HepG2 (cell line): ENCODE measurements at regions not wholly inside any gene's neighbourhood (a gene's known extent, or its start where the extent isn't known, plus 50 kb on each side); places are given as distances from the start of the nearest gene placed in this dataset.

ENCODE experiments used
- ATAC-seq: fragments of 200-7000 bp; cut with Tn5 transposase; 3 replicates; pipeline ENCODE4 v1.9.1; 2020; ENCODE audit warnings: mild to moderate bottlenecking, moderate library complexity
- BruUV-seq: library from RNA; stranded (reverse); fragments of 400-500 nt; replicated peaks from 2 replicates; lab custom pipeline; 2021; lab: Mats Ljungman, UMichigan
- CTCF ChIA-PET: fragments of 300-600 bp; formaldehyde crosslinking; extraction: SDS; loops from one replicate; lab custom pipeline; 2021; ENCODE audit warnings: low total read pairs, inconsistent platforms, low intra/inter-chr PET ratio; lab: Yijun Ruan, JAX
- POLR2A ChIA-PET: fragments of 350-600 bp; sonication (Branson Sonifier 250); formaldehyde crosslinking; loops from one replicate; lab custom pipeline; 2020; ENCODE audit warnings: antibody characterized with exemption, inconsistent platforms; lab: Yijun Ruan, JAX
- DNase-seq: peaks from one replicate; pipeline ENCODE4 v3.0.0-alpha.2; 2015; ENCODE audit warnings: low spot score
- FAIRE-seq: peaks from 3 replicates; lab custom pipeline; 2011; peaks lifted over from hg19 to GRCh38; lab: Jason Lieb, UNC
- H2AFZ ChIP-seq: one replicate; pipeline ENCODE4 v1.6.1; 2011; ENCODE audit warnings: low read length, inconsistent platforms
- H3K27ac ChIP-seq: fragments of 300-600 bp; 3 replicates; pipeline ENCODE4 v1.8.0; 2011; ENCODE audit warnings: mixed run types, mild to moderate bottlenecking, mixed read lengths, low read length, inconsistent platforms; ENCODE audit not compliant: insufficient read depth; ENCODE audit errors: extremely low read length
- H3K27me3 ChIP-seq, 2 experiments: fragments of 200-600 bp in 1 of 2; 2 replicates in 1 of 2; 3 replicates in 1 of 2; pipeline versions ENCODE4 v1.6.0 to v1.8.0; 2011; ENCODE audit warnings: low read length in 2 of 2, mild to moderate bottlenecking in 2 of 2, moderate library complexity in 2 of 2, inconsistent platforms in 1 of 2; ENCODE audit not compliant: insufficient read depth in 2 of 2, control insufficient read depth in 1 of 2
- H3K36me3 ChIP-seq, 2 experiments: fragments of 200-600 bp in 1 of 2; replicated peaks in 1 of 2; 2 replicates in 1 of 2; 3 replicates in 1 of 2; pipeline versions ENCODE4 v1.5.1 to v1.8.0; 2011; ENCODE audit warnings: low read length in 2 of 2, inconsistent platforms in 1 of 2; ENCODE audit not compliant: insufficient read depth in 2 of 2, control insufficient read depth in 1 of 2
- H3K4me1 ChIP-seq: 2 replicates; pipeline ENCODE4 v1.5.1; 2012; ENCODE audit warnings: low read length, inconsistent platforms; ENCODE audit not compliant: insufficient read depth
- H3K4me2 ChIP-seq: 2 replicates; pipeline ENCODE4 v1.6.0; 2011; ENCODE audit warnings: low read depth, low read length, inconsistent platforms
- H3K4me3 ChIP-seq, 3 experiments: fragments of 200-600 bp in 1 of 3; sonication (generic), shearing (Covaris generic) in 1 of 3; replicated peaks in 1 of 3; 2 replicates each; pipeline ENCODE4 v1.5.1; 2011 to 2016; ENCODE audit warnings: low read length in 3 of 3, inconsistent platforms in 2 of 3, low read depth in 2 of 3, mild to moderate bottlenecking in 2 of 3, control low read depth in 1 of 3, mixed read lengths in 1 of 3; ENCODE audit not compliant: insufficient read depth in 1 of 3
- H3K79me2 ChIP-seq: one replicate; pipeline ENCODE4 v1.6.1; 2011; ENCODE audit warnings: low read length, inconsistent platforms; ENCODE audit not compliant: insufficient read depth
- H3K9ac ChIP-seq: 2 replicates; pipeline ENCODE4 v1.6.0; 2011; ENCODE audit warnings: mild to moderate bottlenecking, low read depth, low read length, inconsistent platforms; ENCODE audit not compliant: insufficient read depth
- H3K9me3 ChIP-seq: 2 replicates; pipeline ENCODE4 v1.5.1; 2012; ENCODE audit warnings: mild to moderate bottlenecking, low read length
- H4K20me1 ChIP-seq: 2 replicates; pipeline ENCODE4 v1.6.0; 2011; ENCODE audit warnings: inconsistent platforms, mild to moderate bottlenecking, low read length, moderate library complexity; ENCODE audit not compliant: insufficient read depth
- MAFF ChIP-seq: IDR thresholded peaks from 2 replicates; pipeline ENCODE4 v1.6.1; 2011; ENCODE audit warnings: low read depth, low read length, improper control_type of control experiment
- MAFK ChIP-seq, 2 experiments: IDR thresholded peaks in 1 of 2; conservative IDR thresholded peaks in 1 of 2; 2 replicates each; pipeline ENCODE4 v1.6.1; 2011; ENCODE audit warnings: improper control_type of control experiment in 2 of 2, low read length in 2 of 2
- MLLT10 ChIP-seq: sonication (generic); formaldehyde crosslinking; IDR thresholded peaks from 2 replicates; pipeline ENCODE4 v1.4.0; 2020; ENCODE audit warnings: missing genetic modification reagents
- ZNF326 ChIP-seq: sonication (generic); formaldehyde crosslinking; IDR thresholded peaks from 2 replicates; pipeline ENCODE4 v1.4.0; 2020; ENCODE audit warnings: missing genetic modification reagents, borderline replicate concordance
- WGBS: methylation state at CpG from one replicate; pipeline ENCODE4 v1.1.6; 2017; ENCODE audit warnings: low lambda C conversion rate; 5-methylcytosine and 5-hydroxymethylcytosine counted together
- in situ Hi-C: cut with HindIII; loops from 2 replicates; pipeline ENCODE4 v1.10.0; 2017; ENCODE audit warnings: low pct_unique_long_range_greater_than_20kb; ENCODE audit not compliant: extremely low pct_ligation_motif_present
- intact Hi-C: fragments of 100-400 bp; cut with micrococcal nuclease; formaldehyde crosslinking; loops from one replicate; pipeline ENCODE4 v1.10.0; 2022; ENCODE audit not compliant: unreplicated experiment

GRCh38 chr5:105195765-105196164, 1633.2 kb upstream of the NUDT12 start:
- ChIA-PET CTCF (no interaction called here), POLR2A (no interaction called here)
- no peaks in the 10 kb centered on the region for H3K9me3 ChIP-seq
- no peaks in the 10 kb centered on the region for H3K79me2 ChIP-seq
- TF ChIP-seq ZNF326 (CRISPR knock-in tag) (no peak), MAFK (conservative IDR thresholded peaks at IDR 0.05 in 1 of 2, IDR thresholded peaks at IDR 0.05 in 1 of 2; ENCODE audit: low read length in 2 of 2) (peak; percentile 35 to 80; a peak in 3 of 4 replicates), MAFF (peak; percentile 65; the same call in 1 of the 2 replicates)
- intact Hi-C loops, result no loop called here
- H3K4me1 ChIP-seq, result no peaks in the 10 kb centered on the region
- no peak overlapping the region for H3K27ac ChIP-seq
- H2AFZ ChIP-seq, result no peak overlapping the region
- in situ Hi-C loops, result no loop called here
- FAIRE-seq, result no peak
- BruUV-seq, result no TSS peak
- H3K27me3 ChIP-seq, result no peaks in the 10 kb centered on the region
- no peaks in the 10 kb centered on the region for H3K36me3 ChIP-seq
- no peak overlapping the region for H3K9ac ChIP-seq
- ATAC-seq, result no peak
- no peak for DNase-seq
- H3K4me3 ChIP-seq, result no peak overlapping the region
- H4K20me1 ChIP-seq, result no peaks in the 10 kb centered on the region
- H3K4me2 ChIP-seq, result no peak overlapping the region

- Histone ChIP-seq H3K4me3 (no peak overlapping the region), H3K27me3 (no peaks in the 10 kb centered on the region), H3K9ac (no peak overlapping the region), H4K20me1 (no peaks in the 10 kb centered on the region), H3K4me2 (no peak overlapping the region), H3K4me1 (no peaks in the 10 kb centered on the region), H3K9me3 (no peaks in the 10 kb centered on the region), H2AFZ (no peak overlapping the region), H3K79me2 (no peaks in the 10 kb centered on the region), H3K27ac (no peak overlapping the region), H3K36me3 (no peaks in the 10 kb centered on the region)
- 56% methylated on average over 2 of the region's 2 CpGs for WGBS
- ChIA-PET CTCF (no interaction called here), POLR2A (no interaction called here)
- DNase-seq (no peak), ATAC-seq (no peak), FAIRE-seq (no peak)
- intact Hi-C loops (no loop called here), in situ Hi-C loops (no loop called here)
- BruUV-seq, result no TSS peak
- TF ChIP-seq MLLT10 (CRISPR knock-in tag) (no peak), MAFK (conservative IDR thresholded peaks at IDR 0.05 in 1 of 2, IDR thresholded peaks at IDR 0.05 in 1 of 2; ENCODE audit: low read length in 2 of 2) (peak; percentile 53 to 59)
These were observed 1610.3 kb upstream of the NUDT12 start for GRCh38 chr5:105172918-105173317.
